Right renal cortex interstitium (tissue), 3 donors: ENCODE measurements at regions not wholly inside any gene's neighbourhood (a gene's known extent, or its start where the extent isn't known, plus 50 kb on each side); places are given as distances from the start of the nearest gene placed in this dataset.
"Not testable (repeated sequence)": the region's sequence is repeated elsewhere in the genome, so short reads cannot be mapped to it uniquely, and the experiment has no call there.

Experiments used
- DNase-seq, 3 donors: peaks; one replicate each; pipeline ENCODE4 v3.0.0-alpha.2; 2013; ENCODE audit warnings: low read depth in 3 of 3, low spot score in 2 of 3

DNA sequence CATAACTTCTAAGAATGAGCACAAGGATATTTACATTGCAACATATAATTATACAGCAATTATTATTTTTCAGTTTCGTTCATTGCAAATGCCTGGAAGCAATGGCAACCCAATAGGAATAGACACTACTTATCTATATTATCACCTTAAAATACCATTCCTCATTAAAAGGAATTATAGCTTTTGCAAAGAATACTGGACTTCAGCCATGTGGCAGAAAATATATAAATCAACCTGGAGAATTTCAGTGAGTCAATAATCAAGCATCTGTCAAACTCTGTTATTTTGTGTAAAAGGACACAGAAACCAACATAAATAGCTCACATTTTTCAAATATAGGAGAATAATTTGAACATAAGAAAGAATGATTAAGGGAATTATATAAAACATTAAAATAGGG lies 96.1 kb upstream of the SEMA3C start:
- no peak for DNase-seq

DNA sequence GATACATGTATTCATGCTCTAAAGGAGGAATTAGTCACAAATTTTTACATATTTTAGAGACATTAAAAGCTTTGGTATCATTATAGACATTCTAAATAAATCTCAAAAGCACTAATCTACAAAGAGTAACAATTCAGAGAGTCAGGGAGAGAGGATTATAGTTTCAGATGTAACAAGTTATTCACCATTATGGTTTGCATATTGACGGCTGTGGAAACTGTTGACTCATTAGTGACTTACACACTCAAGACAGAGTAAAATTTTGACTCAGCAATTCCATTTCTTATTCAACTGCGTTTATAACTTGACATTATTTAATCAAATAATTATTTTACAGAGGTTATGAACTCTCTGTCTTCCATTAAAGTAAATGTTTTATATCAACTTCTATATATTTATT lies 95.4 kb upstream of the SEMA3C start:
- no peak for DNase-seq

DNA sequence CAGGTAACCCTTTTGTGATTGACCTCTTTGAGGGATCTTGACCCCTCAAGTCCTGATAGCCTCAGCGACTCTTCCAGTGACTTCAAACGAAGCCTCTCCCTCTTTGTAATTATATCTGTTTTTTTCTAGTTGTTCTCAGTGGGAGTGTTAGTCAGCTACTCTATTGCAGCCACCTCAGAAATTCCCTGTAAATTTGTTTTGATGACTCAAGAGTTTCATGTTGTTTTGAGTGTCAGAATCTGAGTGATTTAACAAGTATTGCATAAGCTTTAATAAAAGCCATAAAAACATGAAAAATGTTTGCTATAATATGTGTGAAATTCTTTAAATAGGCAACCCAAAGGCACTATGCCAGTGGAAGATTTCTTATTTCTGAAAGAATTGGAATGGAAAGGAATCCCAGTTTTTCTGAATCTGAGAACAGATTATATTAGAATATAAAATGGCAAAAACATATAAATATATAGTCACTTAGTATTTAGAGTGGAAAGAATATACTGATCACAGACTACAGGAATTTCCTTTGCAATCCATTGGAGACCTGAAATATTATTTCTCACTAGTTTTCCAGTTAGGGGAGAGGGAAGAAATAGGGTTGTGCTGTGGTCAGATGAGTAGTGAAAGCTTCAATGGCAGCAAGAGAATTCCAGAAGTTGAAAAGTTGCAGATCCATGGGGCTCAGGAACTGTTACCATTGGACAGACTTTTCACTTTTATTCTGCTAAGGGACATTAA lies 94.4 kb upstream of the SEMA3C start:
- no peak for DNase-seq

DNA sequence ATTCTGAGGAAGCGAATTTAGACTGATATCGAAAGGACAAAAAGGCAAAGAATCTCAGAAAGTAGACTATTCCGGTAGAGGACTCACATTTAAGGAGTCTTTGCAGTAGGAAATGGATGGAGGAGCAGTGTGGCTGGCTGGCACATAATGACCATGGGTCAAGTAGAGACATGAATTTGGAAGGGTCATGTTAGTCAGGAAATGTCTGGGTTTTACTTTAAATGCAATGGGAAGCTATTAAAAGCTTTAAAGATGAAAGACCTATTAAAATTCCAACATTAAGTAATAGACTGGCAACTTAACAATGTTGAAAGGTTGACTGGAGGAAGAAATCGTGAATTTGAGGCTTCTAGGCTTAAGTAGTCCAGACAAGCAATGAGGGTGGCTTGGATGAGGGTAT lies 90.0 kb upstream of the SEMA3C start:
- no peak for DNase-seq

DNA sequence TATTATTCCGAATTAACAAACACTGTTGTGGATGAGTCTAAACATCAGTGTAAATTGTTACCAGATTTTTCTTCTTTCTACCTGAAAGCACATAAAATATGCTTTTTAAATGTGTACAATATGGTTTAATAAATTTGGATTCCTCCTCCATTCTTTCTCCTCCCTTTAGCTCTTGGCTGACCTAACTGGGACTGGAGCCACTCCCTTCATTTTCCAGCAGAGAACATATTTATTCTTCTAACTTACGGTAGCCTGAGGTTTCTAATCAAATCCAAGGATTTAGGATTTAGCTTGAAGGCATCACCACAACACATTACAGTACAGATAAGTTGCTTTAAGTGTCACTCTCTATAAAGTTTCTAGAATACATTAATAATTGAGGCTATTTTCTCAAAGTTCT lies 88.2 kb upstream of the SEMA3C start:
- no peak for DNase-seq

- DNase-seq: no peak
Measured at GRCh38 chr7:81005254-81005653, 86.4 kb upstream of the SEMA3C start.

DNA sequence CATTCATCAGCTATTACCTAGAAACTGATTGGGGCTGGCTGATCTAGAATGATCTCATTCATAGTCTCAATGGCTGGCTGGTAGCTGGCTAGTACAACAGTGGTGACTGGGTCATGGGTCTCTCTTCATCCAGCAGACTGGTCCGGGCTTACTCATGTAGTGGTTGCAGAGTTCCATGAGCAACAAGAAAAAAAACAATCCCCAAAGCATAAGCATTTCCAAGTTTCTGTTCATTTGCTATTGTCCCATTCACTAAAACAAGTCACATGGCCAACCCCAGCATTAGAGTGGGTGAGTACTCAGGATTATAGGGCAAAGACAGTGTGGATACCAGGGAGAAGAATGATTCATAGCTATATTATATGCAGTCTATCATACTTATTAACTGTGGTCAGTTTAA lies 85.2 kb upstream of the SEMA3C start:
- no peak for DNase-seq

- no peak for DNase-seq
Measured at GRCh38 chr7:81003326-81003725, 84.5 kb upstream of the SEMA3C start.

GRCh38 chr7:81002421-81002820 lies 83.6 kb upstream of the SEMA3C start:
- no peak for DNase-seq

- DNase-seq: no peak
Measured at GRCh38 chr7:80999771-81000170, 80.9 kb upstream of the SEMA3C start.

GRCh38 chr7:80999100-80999499 lies 80.2 kb upstream of the SEMA3C start:
- no peak for DNase-seq

- DNase-seq: no peak
Measured at GRCh38 chr7:80997841-80998240, 79.0 kb upstream of the SEMA3C start.

- not testable (repeated sequence) for DNase-seq
Measured at GRCh38 chr7:80996236-80996635, 77.4 kb upstream of the SEMA3C start.

- no peak for DNase-seq
Measured at GRCh38 chr7:80991654-80992053, 72.8 kb upstream of the SEMA3C start.

DNA sequence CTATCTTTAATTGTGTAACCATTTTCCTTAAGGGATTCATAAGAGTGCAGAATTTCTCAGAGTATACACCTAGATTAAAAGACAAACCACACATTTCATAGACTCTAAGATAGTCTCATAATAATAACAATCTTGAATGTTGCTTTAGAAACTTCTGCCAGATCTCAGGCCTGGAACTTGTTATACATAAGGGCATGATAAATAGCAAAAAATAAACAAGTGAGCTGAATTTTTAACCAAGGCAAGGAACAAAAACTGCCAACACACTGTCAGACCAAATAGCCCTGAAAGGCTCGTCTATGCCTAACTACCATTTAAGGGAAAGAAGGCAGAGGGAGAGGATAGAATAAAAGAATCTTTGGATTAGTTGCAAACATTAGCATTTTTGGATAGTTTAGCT lies 65.8 kb upstream of the SEMA3C start:
- no peak for DNase-seq

DNA sequence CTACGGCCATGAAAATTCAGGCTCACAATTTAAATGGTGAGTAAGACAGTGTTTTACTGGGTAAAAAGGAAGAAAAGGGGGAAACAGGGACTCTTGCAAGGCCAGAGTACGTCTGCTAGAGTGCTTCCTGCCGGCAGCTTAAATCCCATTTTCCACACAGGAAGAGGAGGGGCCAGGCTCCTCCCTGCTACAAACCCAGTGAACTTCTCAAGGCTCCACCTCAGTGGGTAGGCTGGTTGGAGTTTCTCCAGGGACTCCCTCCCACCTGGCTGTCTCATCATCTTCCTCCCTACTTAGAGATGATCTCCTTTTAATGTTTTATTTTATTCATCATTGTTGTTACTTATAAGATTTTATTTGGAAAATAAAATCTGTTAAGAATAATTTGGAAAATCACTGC lies 62.6 kb upstream of the SEMA3C start:
- DNase-seq: no peak

- no peak for DNase-seq
Measured at GRCh38 chr7:80977751-80978150, 58.9 kb upstream of the SEMA3C start.

DNA sequence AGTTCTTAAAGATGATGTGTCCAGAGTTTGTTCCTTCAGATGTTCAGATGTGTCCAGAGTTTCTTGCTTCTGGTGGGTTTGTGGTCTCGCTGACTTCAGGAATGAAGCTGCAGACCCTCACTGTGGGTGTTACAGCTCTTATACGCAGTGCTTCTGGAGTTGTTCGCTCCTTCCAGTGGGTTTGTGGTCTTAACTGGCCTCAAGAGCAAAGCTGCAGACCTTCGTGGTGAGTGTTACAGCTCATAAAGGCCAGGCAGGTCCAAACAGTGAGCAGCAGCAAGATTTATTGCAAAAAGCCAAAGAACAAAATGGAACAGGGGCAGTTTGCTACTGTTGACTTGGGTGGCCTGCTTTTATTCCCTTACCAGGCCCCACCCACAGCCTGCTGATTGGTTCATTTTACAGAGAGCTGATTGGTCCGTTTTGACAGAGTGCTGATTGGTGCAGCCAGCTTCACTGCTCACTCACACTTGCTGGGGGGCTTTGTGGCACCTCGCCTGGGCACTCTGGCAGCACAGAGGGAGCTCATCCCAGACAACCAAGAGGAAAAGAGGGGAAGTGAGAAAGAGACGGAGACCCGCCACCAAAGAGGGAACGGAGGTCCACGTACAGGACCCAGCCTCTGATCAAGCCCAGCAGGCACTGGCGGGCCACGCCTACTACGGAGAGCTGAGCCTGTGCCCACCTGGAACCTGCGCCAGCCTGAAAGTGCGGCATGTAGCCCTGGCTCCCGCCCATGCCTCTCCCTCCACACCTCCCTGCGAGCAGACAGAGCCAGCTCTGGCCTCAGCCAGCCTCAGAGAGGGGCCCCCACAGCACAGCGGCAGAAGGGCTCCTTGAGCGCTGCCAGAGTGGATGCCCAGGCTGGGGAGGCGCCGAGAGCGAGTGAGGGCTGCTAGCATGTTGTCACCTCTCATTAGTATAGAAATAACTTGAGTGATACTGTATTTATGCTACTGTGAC lies 55.8 kb upstream of the SEMA3C start:
- DNase-seq: no peak

- no peak for DNase-seq
Measured at GRCh38 chr7:80971225-80971624, 52.4 kb upstream of the SEMA3C start.
